IMR-90 (cell line): ENCODE measurements at regions not wholly inside any gene's neighbourhood (a gene's known extent, or its start where the extent isn't known, plus 50 kb on each side); places are given as distances from the start of the nearest gene placed in this dataset.

ENCODE experiments used
- ATAC-seq: fragments of 200-7000 bp; cut with Tn5 transposase; 2 replicates; pipeline ENCODE4 v1.9.1; 2020; ENCODE audit warnings: low read depth, mild to moderate bottlenecking, moderate library complexity
- BruUV-seq: library from RNA; stranded (reverse); fragments of 400-500 nt; replicated peaks from 2 replicates; lab custom pipeline; 2021; lab: Mats Ljungman, UMichigan
- CTCF ChIA-PET: fragments of 300-600 bp; formaldehyde crosslinking; extraction: SDS; loops from one replicate; lab custom pipeline; 2021; ENCODE audit warnings: antibody characterized with exemption; lab: Yijun Ruan, JAX
- POLR2A ChIA-PET: fragments of 300-600 bp; sonication (Branson Sonifier 250); formaldehyde crosslinking; loops from one replicate; lab custom pipeline; 2022; ENCODE audit warnings: antibody characterized with exemption; ENCODE audit not compliant: unreplicated experiment; lab: Charles Lee
- DNase-seq: peaks from one replicate; pipeline ENCODE4 v3.0.0; 2013
- H2AFZ ChIP-seq: replicated peaks from 2 replicates; pipeline ENCODE3; 2013; ENCODE audit warnings: low read length, mild to moderate bottlenecking; ENCODE audit not compliant: poor library complexity
- H2AK5ac ChIP-seq: 2 replicates; pipeline ENCODE4 v1.6.1; 2013; ENCODE audit warnings: low read depth, low read length, inconsistent platforms
- H2AK9ac ChIP-seq: replicated peaks from 2 replicates; pipeline ENCODE3; 2013; ENCODE audit warnings: mild to moderate bottlenecking, low read depth, low read length, moderate library complexity; ENCODE audit not compliant: poor library complexity
- H2BK120ac ChIP-seq: 2 replicates; pipeline ENCODE4 v1.6.1; 2013; ENCODE audit warnings: low read depth, low read length, inconsistent platforms
- H2BK15ac ChIP-seq: 3 replicates; pipeline ENCODE4 v1.6.1; 2013; ENCODE audit warnings: low read depth, low read length, inconsistent platforms
- H2BK20ac ChIP-seq: 2 replicates; pipeline ENCODE4 v1.6.1; 2013; ENCODE audit warnings: low read depth, mild to moderate bottlenecking, inconsistent platforms, low read length, moderate library complexity
- H2BK5ac ChIP-seq: 2 replicates; pipeline ENCODE4 v1.6.1; 2013; ENCODE audit warnings: mild to moderate bottlenecking, low read depth, low read length, inconsistent platforms; ENCODE audit not compliant: poor library complexity, severe bottlenecking
- H3K14ac ChIP-seq: replicated peaks from 2 replicates; pipeline ENCODE4 v1.6.1; 2013; ENCODE audit warnings: low read depth, low read length, inconsistent platforms
- H3K18ac ChIP-seq: 2 replicates; pipeline ENCODE4 v1.6.1; 2013; ENCODE audit warnings: low read depth, low read length, control low read depth
- H3K23ac ChIP-seq: 2 replicates; pipeline ENCODE4 v1.6.1; 2013; ENCODE audit warnings: low read depth, low read length, inconsistent platforms
- H3K27ac ChIP-seq: 2 replicates; pipeline ENCODE4 v1.5.1; 2013; ENCODE audit warnings: mild to moderate bottlenecking, control low read depth, low read length; ENCODE audit not compliant: insufficient read depth
- H3K27me3 ChIP-seq: 2 replicates; pipeline ENCODE4 v1.6.1; 2013; ENCODE audit warnings: low read length; ENCODE audit not compliant: control insufficient read depth, insufficient read depth
- H3K36me3 ChIP-seq: 2 replicates; pipeline ENCODE4 v1.6.1; 2013; ENCODE audit warnings: low read length, mixed read lengths; ENCODE audit not compliant: control insufficient read depth, insufficient read depth
- H3K4ac ChIP-seq: 2 replicates; pipeline ENCODE4 v1.6.1; 2013; ENCODE audit warnings: low read depth, low read length, inconsistent platforms
- H3K4me1 ChIP-seq: 2 replicates; pipeline ENCODE4 v1.6.1; 2013; ENCODE audit warnings: low read length, mixed read lengths; ENCODE audit not compliant: control insufficient read depth, insufficient read depth
- H3K4me2 ChIP-seq: 2 replicates; pipeline ENCODE4 v1.6.1; 2013; ENCODE audit warnings: low read depth, mild to moderate bottlenecking, control low read depth, low read length, moderate library complexity
- H3K4me3 ChIP-seq: 2 replicates; pipeline ENCODE4 v1.5.1; 2013; ENCODE audit warnings: low read depth, mild to moderate bottlenecking, control low read depth, low read length, moderate library complexity; ENCODE audit not compliant: insufficient read depth
- H3K56ac ChIP-seq: 2 replicates; pipeline ENCODE4 v1.6.1; 2013; ENCODE audit warnings: low read length, inconsistent platforms; ENCODE audit not compliant: insufficient read depth; ENCODE audit errors: extremely low read depth
- H3K79me1 ChIP-seq, 2 experiments: 2 replicates each; pipeline ENCODE4 v1.6.1; 2013; ENCODE audit warnings: low read length in 2 of 2, inconsistent platforms in 1 of 2, low read depth in 1 of 2
- H3K9ac ChIP-seq: 2 replicates; pipeline ENCODE4 v1.6.1; 2013; ENCODE audit warnings: low read depth, low read length, control low read depth
- H3K9me1 ChIP-seq: 2 replicates; pipeline ENCODE4 v1.6.1; 2013; ENCODE audit warnings: low read length, inconsistent platforms; ENCODE audit not compliant: insufficient read depth
- H3K9me3 ChIP-seq: 2 replicates; pipeline ENCODE4 v1.6.1; 2013; ENCODE audit warnings: low read length; ENCODE audit not compliant: control insufficient read depth, insufficient read depth
- H4K20me1 ChIP-seq: 2 replicates; pipeline ENCODE4 v1.6.1; 2013; ENCODE audit warnings: low read length, inconsistent platforms; ENCODE audit not compliant: insufficient read depth
- H4K5ac ChIP-seq: 2 replicates; pipeline ENCODE4 v1.6.1; 2013; ENCODE audit warnings: mild to moderate bottlenecking, low read depth, low read length, control low read depth
- H4K8ac ChIP-seq, 2 experiments: 2 replicates each; pipeline ENCODE4 v1.6.1; 2013; ENCODE audit warnings: low read depth in 2 of 2, low read length in 2 of 2, control low read depth in 1 of 2, inconsistent platforms in 1 of 2
- H4K91ac ChIP-seq: 2 replicates; pipeline ENCODE4 v1.6.1; 2013; ENCODE audit warnings: low read depth, low read length, inconsistent platforms; ENCODE audit not compliant: insufficient read depth
- CEBPB ChIP-seq: IDR thresholded peaks from 2 replicates; pipeline ENCODE4 v1.6.1; 2012; ENCODE audit warnings: low read depth, low read length, improper control_type of control experiment
- CTCF ChIP-seq: conservative IDR thresholded peaks from 2 replicates; pipeline ENCODE4 v1.5.1; 2012; ENCODE audit warnings: mild to moderate bottlenecking, low read depth, low read length, improper control_type of control experiment
- ELK1 ChIP-seq: fragments of 150-350 bp; IDR thresholded peaks from 2 replicates; pipeline ENCODE4 v1.6.1; 2016; ENCODE audit warnings: low read depth, mild to moderate bottlenecking, low read length, moderate library complexity, borderline replicate concordance
- MAZ ChIP-seq: IDR thresholded peaks from 2 replicates; pipeline ENCODE4 v1.6.1; 2012; ENCODE audit warnings: low read depth, mild to moderate bottlenecking, low read length, improper control_type of control experiment, moderate library complexity, borderline replicate concordance
- MXI1 ChIP-seq: IDR thresholded peaks from 2 replicates; pipeline ENCODE4 v1.6.1; 2012; ENCODE audit warnings: low read depth, mild to moderate bottlenecking, low read length, moderate library complexity, borderline replicate concordance
- POLR2A ChIP-seq: IDR thresholded peaks from 2 replicates; pipeline ENCODE4 v1.6.1; 2012; ENCODE audit warnings: mild to moderate bottlenecking, low read depth, low read length
- RAD21 ChIP-seq: IDR thresholded peaks from 2 replicates; pipeline ENCODE4 v1.6.1; 2012; ENCODE audit warnings: low read length, improper control_type of control experiment
- RFX5 ChIP-seq: IDR thresholded peaks from 2 replicates; pipeline ENCODE4 v1.8.0; 2012; ENCODE audit warnings: low read depth, mild to moderate bottlenecking, low read length, moderate library complexity
- SMC3 ChIP-seq: fragments of 150-350 bp; IDR thresholded peaks from 2 replicates; pipeline ENCODE4 v1.6.1; 2016; ENCODE audit warnings: low read depth, mild to moderate bottlenecking, antibody characterized with exemption, low read length, moderate library complexity
- WGBS, 2 experiments: methylation state at CpG; one replicate each; pipeline versions ENCODE4 v1.1.5 to v1.1.7; 2013; ENCODE audit warnings: missing lambda C conversion rate in 2 of 2; ENCODE audit not compliant: insufficient read length in 1 of 2; ENCODE audit errors: extremely low coverage in 2 of 2; 5-methylcytosine and 5-hydroxymethylcytosine counted together
- dilution Hi-C: fragments of 300-500 bp; cut with HindIII; formaldehyde crosslinking; loops from one replicate; pipeline ENCODE4 v1.14.3; 2018; ENCODE audit warnings: low sequenced_read_pairs; ENCODE audit not compliant: unreplicated experiment
- in situ Hi-C: fragments of 300-500 bp; cut with MboI; formaldehyde crosslinking; loops from 3 replicates; pipeline ENCODE4 v1.14.3; 2019; ENCODE audit warnings: low sequenced_read_pairs, inconsistent platforms, mixed read lengths
- intact Hi-C: fragments of 100-400 bp; cut with micrococcal nuclease; formaldehyde crosslinking; loops from 2 replicates; pipeline ENCODE4 v1.10.0; 2022

- Histone ChIP-seq H4K91ac (no peak overlapping the region), H2AK5ac (no peak overlapping the region), H4K5ac (no peak overlapping the region), H2AFZ (no peak overlapping the region), H2BK120ac (no peak overlapping the region), H3K27ac (no peak overlapping the region), H3K9me1 (no peaks in the 10 kb centered on the region), H3K79me1 (no peaks in the 10 kb centered on the region), H3K23ac (no peak overlapping the region), H2AK9ac (no peak overlapping the region), H2BK20ac (no peak overlapping the region), H2BK15ac (no peak overlapping the region), H3K4ac (no peak overlapping the region), H4K8ac (no peak overlapping the region), H3K9me3 (no peaks in the 10 kb centered on the region), H3K4me1 (no peaks in the 10 kb centered on the region), H4K20me1 (no peaks in the 10 kb centered on the region), H3K4me3 (no peak overlapping the region), H3K4me2 (no peak overlapping the region), H3K9ac (no peak overlapping the region), H3K27me3 (no peaks in the 10 kb centered on the region), H3K18ac (no peak overlapping the region), H3K14ac (no peak overlapping the region), H2BK5ac (no peak overlapping the region), H3K56ac (no peak overlapping the region), H3K36me3 (no peaks in the 10 kb centered on the region)
- no peak for TF ChIP-seq ELK1
- no peak for TF ChIP-seq RFX5
- no peak for TF ChIP-seq POLR2A
- TF ChIP-seq MAZ: no peak
- no peak for TF ChIP-seq MXI1
- no peak for TF ChIP-seq CEBPB
- TF ChIP-seq RAD21: no peak
- no peak for TF ChIP-seq CTCF
- no peak for TF ChIP-seq SMC3
- no peak for ATAC-seq
- in situ Hi-C loops (no loop called here), dilution Hi-C loops (no loop called here), intact Hi-C loops (no loop called here)
- ChIA-PET POLR2A (no interaction called here), CTCF (no interaction called here)
- no CpG with 5 or more reads among the region's 6 CpGs for WGBS, 2 experiments
- DNase-seq: no peak
- BruUV-seq: no TSS peak
These were observed 927.7 kb upstream of the CDH2 start for GRCh38 chr18:29104671-29105070.
